ENCODE measurements at regions not wholly inside any gene's neighbourhood (a gene's known extent, or its start where the extent isn't known, plus 50 kb on each side); places are given as distances from the start of the nearest gene placed in this dataset.

DNA sequence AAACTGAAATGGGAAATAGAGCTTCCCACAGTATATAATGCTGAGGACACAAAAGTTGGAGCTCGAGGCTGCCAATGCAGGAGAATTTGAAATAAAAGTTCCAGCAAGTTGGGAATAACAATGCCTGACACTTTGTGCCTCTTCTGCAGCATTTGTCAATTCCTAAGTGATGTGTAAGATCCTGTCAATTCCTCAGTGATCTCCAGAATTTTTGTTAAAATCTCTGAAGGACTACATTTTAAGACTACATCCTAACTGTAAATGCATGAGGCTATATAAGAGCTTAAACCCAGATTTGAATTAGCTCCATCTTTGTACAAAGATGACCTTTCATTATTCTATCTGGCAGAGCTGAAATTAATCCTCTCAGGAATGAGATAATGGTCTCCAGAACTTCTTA is 208.2 kb downstream of the COL12A1 start:
- TF ChIP-seq, protein P1, sequence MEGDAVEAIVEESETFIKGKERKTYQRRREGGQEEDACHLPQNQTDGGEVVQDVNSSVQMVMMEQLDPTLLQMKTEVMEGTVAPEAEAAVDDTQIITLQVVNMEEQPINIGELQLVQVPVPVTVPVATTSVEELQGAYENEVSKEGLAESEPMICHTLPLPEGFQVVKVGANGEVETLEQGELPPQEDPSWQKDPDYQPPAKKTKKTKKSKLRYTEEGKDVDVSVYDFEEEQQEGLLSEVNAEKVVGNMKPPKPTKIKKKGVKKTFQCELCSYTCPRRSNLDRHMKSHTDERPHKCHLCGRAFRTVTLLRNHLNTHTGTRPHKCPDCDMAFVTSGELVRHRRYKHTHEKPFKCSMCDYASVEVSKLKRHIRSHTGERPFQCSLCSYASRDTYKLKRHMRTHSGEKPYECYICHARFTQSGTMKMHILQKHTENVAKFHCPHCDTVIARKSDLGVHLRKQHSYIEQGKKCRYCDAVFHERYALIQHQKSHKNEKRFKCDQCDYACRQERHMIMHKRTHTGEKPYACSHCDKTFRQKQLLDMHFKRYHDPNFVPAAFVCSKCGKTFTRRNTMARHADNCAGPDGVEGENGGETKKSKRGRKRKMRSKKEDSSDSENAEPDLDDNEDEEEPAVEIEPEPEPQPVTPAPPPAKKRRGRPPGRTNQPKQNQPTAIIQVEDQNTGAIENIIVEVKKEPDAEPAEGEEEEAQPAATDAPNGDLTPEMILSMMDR (conservative IDR thresholded peaks at IDR 0.05; ENCODE audit: low read length), result no peak
- no peak for TF ChIP-seq EZH2phosphoT487 (IDR thresholded peaks at IDR 0.05; ENCODE audit: borderline replicate concordance, low read depth, low read length)
